ENCODE measurements at regions not wholly inside any gene's neighbourhood (a gene's known extent, or its start where the extent isn't known, plus 50 kb on each side); places are given as distances from the start of the nearest gene placed in this dataset.

- no peaks in the 10 kb centered on the region for H3K4me1 ChIP-seq (ENCODE audit: control insufficient read depth, insufficient read depth, low read length)
- no peak overlapping the region for H3K4me2 ChIP-seq (ENCODE audit: low read depth, low read length)
- H4K20me1 ChIP-seq (ENCODE audit: insufficient read depth, low read length), result no peaks in the 10 kb centered on the region
- no peaks in the 10 kb centered on the region for H3K9me1 ChIP-seq (ENCODE audit: insufficient read depth, low read length)
- H2BK20ac ChIP-seq (ENCODE audit: low read depth, low read length), result no peak overlapping the region
- H3K4me3 ChIP-seq (ENCODE audit: insufficient read depth, low read depth, low read length), result no peak overlapping the region
- no peak overlapping the region for H2BK120ac ChIP-seq (ENCODE audit: low read depth, low read length)
- H3K9me3 ChIP-seq (ENCODE audit: control insufficient read depth, insufficient read depth, low read length), result peaks cover 19% of the 10 kb centered on the region
- H2AK9ac ChIP-seq (replicated peaks; ENCODE audit: low read depth, low read length, poor library complexity), result no peak overlapping the region
- no peak overlapping the region for H2BK5ac ChIP-seq (ENCODE audit: low read depth, low read length, poor library complexity, severe bottlenecking)
- intact Hi-C loops (cut with micrococcal nuclease) (no loop called here), dilution Hi-C loops (cut with HindIII; ENCODE audit: low sequenced_read_pairs, unreplicated experiment) (no loop called here), in situ Hi-C loops (cut with MboI; ENCODE audit: low sequenced_read_pairs) (no loop called here)
- H3K9ac ChIP-seq (ENCODE audit: low read depth, low read length), result no peak overlapping the region
- no peak overlapping the region for H4K5ac ChIP-seq (ENCODE audit: low read depth, low read length)
- no peaks in the 10 kb centered on the region for H3K79me1 ChIP-seq (ENCODE audit: low read depth in 1 of 2, low read length in 2 of 2)
- TF ChIP-seq BHLHE40 (IDR thresholded peaks at IDR 0.05; ENCODE audit: low read depth, low read length), result no peak
- TF ChIP-seq USF2 (IDR thresholded peaks at IDR 0.05; ENCODE audit: low read depth, low read length), result no peak
- no peak for TF ChIP-seq RCOR1 (IDR thresholded peaks at IDR 0.05; ENCODE audit: insufficient replicate concordance, low read length)
- TF ChIP-seq FOS (IDR thresholded peaks at IDR 0.05; ENCODE audit: low read depth, low read length), result no peak
- TF ChIP-seq POLR2A (IDR thresholded peaks at IDR 0.05; ENCODE audit: low read depth, low read length), result no peak
- TF ChIP-seq CTCF (conservative IDR thresholded peaks at IDR 0.05; ENCODE audit: low read depth, low read length), result no peak
- no peak for TF ChIP-seq RFX5 (IDR thresholded peaks at IDR 0.05; ENCODE audit: low read depth, low read length)
- TF ChIP-seq CEBPB (IDR thresholded peaks at IDR 0.05; ENCODE audit: low read depth, low read length), result no peak
- no peak for TF ChIP-seq MAFK (IDR thresholded peaks at IDR 0.05; ENCODE audit: low read depth, low read length)
- TF ChIP-seq SMC3 (IDR thresholded peaks at IDR 0.05; ENCODE audit: low read depth, low read length), result no peak
- no peak for TF ChIP-seq NFE2L2 (IDR thresholded peaks at IDR 0.05; ENCODE audit: low read depth, low read length)
- no peaks in the 10 kb centered on the region for H3K36me3 ChIP-seq (ENCODE audit: control insufficient read depth, insufficient read depth, low read length)
- H3K56ac ChIP-seq (ENCODE audit: extremely low read depth, insufficient read depth, low read length), result no peak overlapping the region
- no peak overlapping the region for H4K8ac ChIP-seq (ENCODE audit: low read depth in 2 of 2, low read length in 2 of 2)
- H2AK5ac ChIP-seq (ENCODE audit: low read depth, low read length), result no peak overlapping the region
- no peak overlapping the region for H4K91ac ChIP-seq (ENCODE audit: insufficient read depth, low read depth, low read length)
- no peaks in the 10 kb centered on the region for H3K27me3 ChIP-seq (ENCODE audit: control insufficient read depth, insufficient read depth, low read length)
- H3K14ac ChIP-seq (replicated peaks; ENCODE audit: low read depth, low read length), result no peak overlapping the region
- no peak overlapping the region for H3K23ac ChIP-seq (ENCODE audit: low read depth, low read length)
- H2AFZ ChIP-seq (replicated peaks; ENCODE audit: low read length, poor library complexity), result no peak overlapping the region
- CTCF ChIA-PET, result no interaction called here
- POLR2A ChIA-PET (ENCODE audit: unreplicated experiment), result no interaction called here
- no peak overlapping the region for H2BK15ac ChIP-seq (ENCODE audit: low read depth, low read length)
- ATAC-seq (ENCODE audit: low read depth) (no peak), DNase-seq (no peak)
- H3K4ac ChIP-seq (ENCODE audit: low read depth, low read length), result no peak overlapping the region
- H3K18ac ChIP-seq (ENCODE audit: low read depth, low read length), result no peak overlapping the region
- BruUV-seq (replicated peaks), result no TSS peak
- 20% methylated on average over 4 of the region's 9 CpGs; no CpG with 5 or more reads in 1 of the 2 experiments for WGBS, 2 experiments (ENCODE audit: extremely low coverage in 2 of 2, insufficient read length in 1 of 2)
- no peak overlapping the region for H3K27ac ChIP-seq (ENCODE audit: insufficient read depth, low read length)
Measured at GRCh38 chr7:153422291-153423209, 629.6 kb upstream of the DPP6 start.
